Activated CD4-positive, alpha-beta T cell treated with anti-CD3 and anti-CD28 coated beads, Interleukin-2, Interleukin-6, amounts not matched to agents 100 ng/mL and 50 ng/mL, durations not matched to agents 16 hours and 8 hours (primary cell): ENCODE measurements at regions not wholly inside any gene's neighbourhood (a gene's known extent, or its start where the extent isn't known, plus 50 kb on each side); places are given as distances from the start of the nearest gene placed in this dataset.
"Not testable (repeated sequence)": the region's sequence is repeated elsewhere in the genome, so short reads cannot be mapped to it uniquely, and the experiment has no call there.

Experiments used
- DNase-seq: peaks from one replicate; pipeline ENCODE4 v3.0.0-alpha.2; 2020

- DNase-seq, result no peak
Observed at GRCh38 chr4:177191586-177191985, 118.1 kb upstream of the NEIL3 start.

GRCh38 chr4:177191991-177192390 lies 117.7 kb upstream of the NEIL3 start:
- DNase-seq, result no peak

- DNase-seq, result not testable (repeated sequence)
Observed at GRCh38 chr4:177193024-177193715, 116.5 kb upstream of the NEIL3 start.

GRCh38 chr4:177194906-177195305 lies 114.8 kb upstream of the NEIL3 start:
- no peak for DNase-seq

- DNase-seq, result no peak
Observed at GRCh38 chr4:177196615-177197014, 113.1 kb upstream of the NEIL3 start.

- no peak for DNase-seq
Observed at GRCh38 chr4:177201614-177202013, 108.1 kb upstream of the NEIL3 start.

- DNase-seq, result no peak
Observed at GRCh38 chr4:177204126-177204525, 105.5 kb upstream of the NEIL3 start.

GRCh38 chr4:177214935-177215334 lies 94.7 kb upstream of the NEIL3 start:
- no peak for DNase-seq

- DNase-seq, result no peak
Observed at GRCh38 chr4:177220376-177220775, 89.3 kb upstream of the NEIL3 start.

GRCh38 chr4:177222781-177223180 lies 86.9 kb upstream of the NEIL3 start:
- no peak for DNase-seq

- DNase-seq, result peak; percentile 19
Observed at GRCh38 chr4:177225605-177226004, 84.1 kb upstream of the NEIL3 start.

GRCh38 chr4:177227636-177228035 lies 82.0 kb upstream of the NEIL3 start:
- DNase-seq, result no peak

GRCh38 chr4:177228599-177228998 lies 81.1 kb upstream of the NEIL3 start:
- no peak for DNase-seq

- no peak for DNase-seq
Observed at GRCh38 chr4:177229331-177229730, 80.3 kb upstream of the NEIL3 start.

- DNase-seq, result no peak
Observed at GRCh38 chr4:177232473-177232872, 77.2 kb upstream of the NEIL3 start.

GRCh38 chr4:177235026-177235425 lies 74.6 kb upstream of the NEIL3 start:
- no peak for DNase-seq

GRCh38 chr4:177236886-177237285 lies 72.8 kb upstream of the NEIL3 start:
- no peak for DNase-seq

- DNase-seq, result no peak
Observed at GRCh38 chr4:177237291-177237690, 72.4 kb upstream of the NEIL3 start.

GRCh38 chr4:177239477-177239876 lies 70.2 kb upstream of the NEIL3 start:
- no peak for DNase-seq

- DNase-seq, result no peak
Observed at GRCh38 chr4:177239878-177240277, 69.8 kb upstream of the NEIL3 start.

- DNase-seq, result peak; percentile 8
Observed at GRCh38 chr4:177242651-177243286, 66.9 kb upstream of the NEIL3 start.

- no peak for DNase-seq
Observed at GRCh38 chr4:177246641-177247584, 62.8 kb upstream of the NEIL3 start.

- DNase-seq, result peak; percentile 81
Observed at GRCh38 chr4:177250056-177250696, 59.5 kb upstream of the NEIL3 start.
